ENCODE measurements at regions not wholly inside any gene's neighbourhood (a gene's known extent, or its start where the extent isn't known, plus 50 kb on each side); places are given as distances from the start of the nearest gene placed in this dataset.

- POLR2A ChIA-PET: no interaction called here
- Histone ChIP-seq H3K4me1 (ENCODE audit: control insufficient read depth in 2 of 2, insufficient read depth in 2 of 2, low read length in 2 of 2) (no peaks in the 10 kb centered on the region), H3K9me3 (ENCODE audit: control insufficient read depth in 2 of 3, low read length in 3 of 3) (no peaks in the 10 kb centered on the region), H3K27ac (ENCODE audit: low read depth, low read length) (no peak overlapping the region), H3K27me3 (ENCODE audit: control insufficient read depth in 2 of 2, insufficient read depth in 2 of 2, low read length in 2 of 2) (no peaks in the 10 kb centered on the region), H3K4me3 (ENCODE audit: low read length) (no peak overlapping the region), H3K36me3 (ENCODE audit: control insufficient read depth in 2 of 3, insufficient read depth in 3 of 3, low read length in 3 of 3) (no peaks in the 10 kb centered on the region)
- DNase-seq (no peak), ATAC-seq (no peak)
- H3K4me1 Mint-ChIP-seq: no peaks in the 10 kb centered on the region
- H3K27ac Mint-ChIP-seq: no peak overlapping the region
- no peak overlapping the region for H3K4me3 Mint-ChIP-seq
- intact Hi-C loops (cut with micrococcal nuclease): no loop called here
- CTCF ChIA-PET: no interaction called here
- peaks cover 0 to 4% (median 0%) of the 10 kb centered on the region in 11 donors for H3K9me3 Mint-ChIP-seq
- H3K36me3 Mint-ChIP-seq: no peaks in the 10 kb centered on the region
- H3K27me3 Mint-ChIP-seq: no peaks in the 10 kb centered on the region
Observed at GRCh38 chrY:15648198-15648597, 1123.9 kb downstream of the NLGN4Y start.

GRCh38 chrY:15650056-15650455, 1125.7 kb downstream of the NLGN4Y start:
- no peak overlapping the region for H3K27ac ChIP-seq (ENCODE audit: low read depth, low read length)
- ChIA-PET POLR2A (no interaction called here), CTCF (no interaction called here)
- Mint-ChIP-seq H3K9me3 (peaks cover 0 to 4% (median 0%) of the 10 kb centered on the region in 11 donors), H3K27ac (no peak overlapping the region), H3K27me3 (no peaks in the 10 kb centered on the region), H3K4me1 (peaks cover 0 to 1% (median 0%) of the 10 kb centered on the region in 7 donors), H3K4me3 (no peak overlapping the region), H3K36me3 (no peaks in the 10 kb centered on the region)
- H3K4me1 ChIP-seq (ENCODE audit: control insufficient read depth in 2 of 2, insufficient read depth in 2 of 2, low read length in 2 of 2): no peaks in the 10 kb centered on the region
- DNase-seq (no peak), ATAC-seq (no peak)
- intact Hi-C loops (cut with micrococcal nuclease): no loop called here
- H3K27me3 ChIP-seq (ENCODE audit: control insufficient read depth in 2 of 2, insufficient read depth in 2 of 2, low read length in 2 of 2): no peaks in the 10 kb centered on the region
- H3K9me3 ChIP-seq (ENCODE audit: control insufficient read depth in 2 of 3, low read length in 3 of 3): no peaks in the 10 kb centered on the region
- no peaks in the 10 kb centered on the region for H3K36me3 ChIP-seq (ENCODE audit: control insufficient read depth in 2 of 3, insufficient read depth in 3 of 3, low read length in 3 of 3)
- no peak overlapping the region for H3K4me3 ChIP-seq (ENCODE audit: low read length)

- H3K27ac ChIP-seq (ENCODE audit: low read depth, low read length): no peak overlapping the region
- intact Hi-C loops (cut with micrococcal nuclease): no loop called here
- CTCF ChIA-PET: no interaction called here
- no peak overlapping the region for H3K4me3 Mint-ChIP-seq
- no peak overlapping the region for H3K4me3 ChIP-seq (ENCODE audit: low read length)
- peaks cover 0 to 5% (median 0%) of the 10 kb centered on the region in 11 donors for H3K9me3 Mint-ChIP-seq
- ATAC-seq (no peak), DNase-seq (no peak)
- no peaks in the 10 kb centered on the region for H3K36me3 ChIP-seq (ENCODE audit: control insufficient read depth in 2 of 3, insufficient read depth in 3 of 3, low read length in 3 of 3)
- no peaks in the 10 kb centered on the region for H3K4me1 Mint-ChIP-seq
- no peaks in the 10 kb centered on the region for H3K4me1 ChIP-seq (ENCODE audit: control insufficient read depth in 2 of 2, insufficient read depth in 2 of 2, low read length in 2 of 2)
- no peaks in the 10 kb centered on the region for H3K36me3 Mint-ChIP-seq
- H3K27me3 ChIP-seq (ENCODE audit: control insufficient read depth in 2 of 2, insufficient read depth in 2 of 2, low read length in 2 of 2): no peaks in the 10 kb centered on the region
- H3K27me3 Mint-ChIP-seq: no peaks in the 10 kb centered on the region
- POLR2A ChIA-PET: no interaction called here
- no peaks in the 10 kb centered on the region for H3K9me3 ChIP-seq (ENCODE audit: control insufficient read depth in 2 of 3, low read length in 3 of 3)
- H3K27ac Mint-ChIP-seq: no peak overlapping the region
Observed at GRCh38 chrY:15688531-15688930, 1164.2 kb downstream of the NLGN4Y start.

- H3K9me3 Mint-ChIP-seq: peaks cover 0 to 3% (median 0%) of the 10 kb centered on the region in 11 donors
- DNase-seq (no peak), ATAC-seq (no peak)
- H3K36me3 ChIP-seq (ENCODE audit: control insufficient read depth in 2 of 3, insufficient read depth in 3 of 3, low read length in 3 of 3): no peaks in the 10 kb centered on the region
- intact Hi-C loops (cut with micrococcal nuclease): no loop called here
- H3K27ac ChIP-seq (ENCODE audit: low read depth, low read length): no peak overlapping the region
- ChIA-PET POLR2A (no interaction called here), CTCF (no interaction called here)
- no peaks in the 10 kb centered on the region for H3K36me3 Mint-ChIP-seq
- no peak overlapping the region for H3K4me3 ChIP-seq (ENCODE audit: low read length)
- H3K27ac Mint-ChIP-seq: no peak overlapping the region
- H3K4me3 Mint-ChIP-seq: no peak overlapping the region
- H3K4me1 ChIP-seq (ENCODE audit: control insufficient read depth in 2 of 2, insufficient read depth in 2 of 2, low read length in 2 of 2): no peaks in the 10 kb centered on the region
- no peaks in the 10 kb centered on the region for H3K9me3 ChIP-seq (ENCODE audit: control insufficient read depth in 2 of 3, low read length in 3 of 3)
- no peaks in the 10 kb centered on the region for H3K27me3 Mint-ChIP-seq
- no peaks in the 10 kb centered on the region for H3K4me1 Mint-ChIP-seq
- no peaks in the 10 kb centered on the region for H3K27me3 ChIP-seq (ENCODE audit: control insufficient read depth in 2 of 2, insufficient read depth in 2 of 2, low read length in 2 of 2)
Observed at GRCh38 chrY:15689994-15690393, 1165.7 kb downstream of the NLGN4Y start.

GRCh38 chrY:15702131-15702530, 1177.8 kb downstream of the NLGN4Y start:
- Mint-ChIP-seq H3K9me3 (no peaks in the 10 kb centered on the region), H3K27me3 (no peaks in the 10 kb centered on the region), H3K4me1 (no peaks in the 10 kb centered on the region)

GRCh38 chrY:15704906-15705305, 1180.6 kb downstream of the NLGN4Y start:
- Histone ChIP-seq H3K4me3 (ENCODE audit: low read length) (no peak overlapping the region), H3K9me3 (ENCODE audit: control insufficient read depth in 2 of 3, low read length in 3 of 3) (no peaks in the 10 kb centered on the region), H3K27ac (ENCODE audit: low read depth, low read length) (no peak overlapping the region), H3K27me3 (ENCODE audit: control insufficient read depth in 2 of 2, insufficient read depth in 2 of 2, low read length in 2 of 2) (no peaks in the 10 kb centered on the region), H3K36me3 (ENCODE audit: control insufficient read depth in 2 of 3, insufficient read depth in 3 of 3, low read length in 3 of 3) (no peaks in the 10 kb centered on the region), H3K4me1 (ENCODE audit: control insufficient read depth in 2 of 2, insufficient read depth in 2 of 2, low read length in 2 of 2) (no peaks in the 10 kb centered on the region)
- DNase-seq (no peak), ATAC-seq (no peak)
- Mint-ChIP-seq H3K27me3 (no peaks in the 10 kb centered on the region), H3K4me3 (no peak overlapping the region), H3K36me3 (no peaks in the 10 kb centered on the region), H3K4me1 (no peaks in the 10 kb centered on the region), H3K27ac (no peak overlapping the region), H3K9me3 (no peaks in the 10 kb centered on the region)
- POLR2A ChIA-PET: no interaction called here
- intact Hi-C loops (cut with micrococcal nuclease): no loop called here
- CTCF ChIA-PET: no interaction called here

More at GRCh38 chrY:15702131-15702530, 1177.8 kb downstream of the NLGN4Y start:
- no peak overlapping the region for H3K4me3 Mint-ChIP-seq
- H3K36me3 Mint-ChIP-seq: no peaks in the 10 kb centered on the region
- Histone ChIP-seq H3K36me3 (ENCODE audit: control insufficient read depth in 2 of 3, insufficient read depth in 3 of 3, low read length in 3 of 3) (no peaks in the 10 kb centered on the region), H3K4me1 (ENCODE audit: control insufficient read depth in 2 of 2, insufficient read depth in 2 of 2, low read length in 2 of 2) (no peaks in the 10 kb centered on the region), H3K27ac (ENCODE audit: low read depth, low read length) (no peak overlapping the region), H3K4me3 (ENCODE audit: low read length) (no peak overlapping the region), H3K27me3 (ENCODE audit: control insufficient read depth in 2 of 2, insufficient read depth in 2 of 2, low read length in 2 of 2) (no peaks in the 10 kb centered on the region), H3K9me3 (ENCODE audit: control insufficient read depth in 2 of 3, low read length in 3 of 3) (no peaks in the 10 kb centered on the region)
- intact Hi-C loops (cut with micrococcal nuclease): no loop called here
- ChIA-PET CTCF (no interaction called here), POLR2A (no interaction called here)
- DNase-seq (no peak), ATAC-seq (no peak)
- no peak overlapping the region for H3K27ac Mint-ChIP-seq

- H3K36me3 Mint-ChIP-seq: no peaks in the 10 kb centered on the region
- no peaks in the 10 kb centered on the region for H3K9me3 ChIP-seq (ENCODE audit: control insufficient read depth in 2 of 3, low read length in 3 of 3)
- no peaks in the 10 kb centered on the region for H3K4me1 Mint-ChIP-seq
- DNase-seq (no peak), ATAC-seq (no peak)
- no peak overlapping the region for H3K27ac Mint-ChIP-seq
- intact Hi-C loops (cut with micrococcal nuclease): no loop called here
- H3K4me3 ChIP-seq (ENCODE audit: low read length): no peak overlapping the region
- H3K4me1 ChIP-seq (ENCODE audit: control insufficient read depth in 2 of 2, insufficient read depth in 2 of 2, low read length in 2 of 2): no peaks in the 10 kb centered on the region
- peaks cover 0 to 18% (median 4%) of the 10 kb centered on the region in 11 donors for H3K9me3 Mint-ChIP-seq
- no peaks in the 10 kb centered on the region for H3K27me3 ChIP-seq (ENCODE audit: control insufficient read depth in 2 of 2, insufficient read depth in 2 of 2, low read length in 2 of 2)
- ChIA-PET POLR2A (no interaction called here), CTCF (no interaction called here)
- H3K27me3 Mint-ChIP-seq: no peaks in the 10 kb centered on the region
- no peak overlapping the region for H3K4me3 Mint-ChIP-seq
- no peak overlapping the region for H3K27ac ChIP-seq (ENCODE audit: low read depth, low read length)
- no peaks in the 10 kb centered on the region for H3K36me3 ChIP-seq (ENCODE audit: control insufficient read depth in 2 of 3, insufficient read depth in 3 of 3, low read length in 3 of 3)
Observed at GRCh38 chrY:15749533-15750433, 1225.5 kb downstream of the NLGN4Y start.
